Fibroblast of lung (primary cell): ENCODE measurements at regions not wholly inside any gene's neighbourhood (a gene's known extent, or its start where the extent isn't known, plus 50 kb on each side); places are given as distances from the start of the nearest gene placed in this dataset.
"Not testable (repeated sequence)": the region's sequence is repeated elsewhere in the genome, so short reads cannot be mapped to it uniquely, and the experiment has no call there.

Experiments used
- DNase-seq, 2 donors: peaks; one replicate each; pipeline versions ENCODE4 v3.0.0 to v3.0.0-alpha.2; 2010; ENCODE audit warnings: low read depth in 2 of 2
- H2AFZ ChIP-seq: 2 replicates; pipeline ENCODE4 v1.5.1; 2012; ENCODE audit warnings: low read length, control low read depth, inconsistent platforms
- H3K27ac ChIP-seq: 2 replicates; pipeline ENCODE4 v1.5.1; 2011; ENCODE audit warnings: low read length, control low read depth; ENCODE audit not compliant: insufficient read depth
- H3K27me3 ChIP-seq: 2 replicates; pipeline ENCODE4 v1.5.1; 2011; ENCODE audit warnings: mild to moderate bottlenecking, low read length; ENCODE audit not compliant: control insufficient read depth, insufficient read depth
- H3K36me3 ChIP-seq: 2 replicates; pipeline ENCODE4 v1.5.1; 2011; ENCODE audit warnings: low read length; ENCODE audit not compliant: control insufficient read depth, insufficient read depth
- H3K4me1 ChIP-seq: 2 replicates; pipeline ENCODE4 v1.5.1; 2011; ENCODE audit warnings: low read length; ENCODE audit not compliant: control insufficient read depth, insufficient read depth; ENCODE audit errors: extremely low read depth
- H3K4me2 ChIP-seq: 2 replicates; pipeline ENCODE4 v1.5.1; 2011; ENCODE audit warnings: low read length, control low read depth; ENCODE audit not compliant: insufficient read depth; ENCODE audit errors: extremely low read depth
- H3K4me3 ChIP-seq, 4 experiments: fragments of 200-600 bp in 1 of 4; sonication (generic) in 1 of 4; replicated peaks in 1 of 4; 2 replicates each; pipeline ENCODE4 v1.5.1; 2011 to 2016; ENCODE audit warnings: low read length in 4 of 4, low read depth in 3 of 4, mild to moderate bottlenecking in 3 of 4, control low read depth in 2 of 4, inconsistent platforms in 1 of 4, mixed read lengths in 1 of 4; ENCODE audit not compliant: insufficient read depth in 1 of 4; ENCODE audit errors: control extremely low read depth in 1 of 4
- H3K79me2 ChIP-seq: 2 replicates; pipeline ENCODE4 v1.5.1; 2012; ENCODE audit warnings: mild to moderate bottlenecking, low read length, inconsistent platforms; ENCODE audit not compliant: control insufficient read depth, insufficient read depth
- H3K9ac ChIP-seq: 2 replicates; pipeline ENCODE4 v1.5.1; 2011; ENCODE audit warnings: mild to moderate bottlenecking, low read length, control low read depth; ENCODE audit not compliant: insufficient read depth
- H3K9me3 ChIP-seq: 2 replicates; pipeline ENCODE4 v1.5.1; 2012; ENCODE audit warnings: low read depth, low read length; ENCODE audit not compliant: control insufficient read depth, insufficient read depth
- H4K20me1 ChIP-seq: 2 replicates; pipeline ENCODE4 v1.5.1; 2011; ENCODE audit warnings: low read length; ENCODE audit not compliant: control insufficient read depth, insufficient read depth; ENCODE audit errors: extremely low read depth
- CTCF ChIP-seq, 2 donors: IDR thresholded peaks in 1 of 2; conservative IDR thresholded peaks in 1 of 2; 1 replicate in 1 of 2; 2 replicates in 1 of 2; pipeline ENCODE4 v1.5.1; 2011 to 2012; ENCODE audit warnings: low read length in 2 of 2, control low read depth in 1 of 2, inconsistent platforms in 1 of 2, low read depth in 1 of 2, mild to moderate bottlenecking in 1 of 2
- EZH2 ChIP-seq: IDR thresholded peaks from 2 replicates; pipeline ENCODE4 v1.5.1; 2012; ENCODE audit warnings: low read length, control low read depth, mild to moderate bottlenecking; ENCODE audit errors: missing control alignments

DNA sequence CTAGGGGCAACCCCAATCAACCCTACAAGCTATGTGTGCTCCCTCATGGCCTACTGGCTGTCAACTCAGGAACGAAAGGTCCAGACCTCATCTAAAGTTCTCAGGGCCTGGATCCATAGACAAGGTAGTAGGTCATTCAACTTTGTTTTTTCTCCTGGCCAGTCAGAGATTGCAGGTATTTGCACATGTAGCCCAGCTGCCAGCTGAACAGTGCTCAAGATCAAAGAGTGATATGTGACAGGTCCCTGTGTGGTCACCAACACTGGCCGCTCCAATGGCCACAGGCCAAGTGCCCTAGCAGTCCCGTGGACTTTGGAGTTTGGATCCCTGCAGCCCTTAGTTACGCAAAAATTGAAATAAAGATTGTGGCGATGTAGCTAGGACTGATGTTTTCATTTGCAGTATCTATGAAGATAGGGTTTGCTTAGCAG, 60.6 kb upstream of the ATXN1 start:
- no peaks in the 10 kb centered on the region for H4K20me1 ChIP-seq

DNA sequence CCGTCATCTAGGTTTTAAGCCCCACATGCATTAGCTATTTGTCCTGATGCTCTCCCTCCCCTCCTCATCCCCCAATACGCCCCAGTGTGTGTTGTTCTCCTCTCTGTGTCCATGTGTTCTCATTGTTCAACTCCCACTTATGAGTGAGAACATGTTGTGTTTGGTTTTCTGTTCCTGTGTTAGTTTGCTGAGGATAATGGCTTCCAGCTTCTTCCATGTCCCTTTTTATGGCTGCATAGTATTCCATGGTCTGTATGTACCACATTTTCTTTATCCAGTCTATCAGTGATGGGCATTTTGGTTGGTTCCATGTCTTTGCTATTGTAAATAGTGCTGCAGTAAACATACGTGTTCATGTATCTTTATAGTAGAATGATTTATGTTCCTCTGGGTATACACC, 59.0 kb upstream of the ATXN1 start:
- H3K9me3 ChIP-seq, H3K4me2 ChIP-seq, H2AFZ ChIP-seq, H3K9ac ChIP-seq, H4K20me1 ChIP-seq, H3K4me3 ChIP-seq, H3K27ac ChIP-seq, H3K79me2 ChIP-seq, H3K4me1 ChIP-seq, DNase-seq, H3K27me3 ChIP-seq, H3K36me3 ChIP-seq: not testable (repeated sequence)

More for the DNA sequence above, 60.6 kb upstream of the ATXN1 start:
- Histone ChIP-seq H3K4me3 (no peak overlapping the region), H2AFZ (no peak overlapping the region), H3K9me3 (no peaks in the 10 kb centered on the region), H3K4me2 (no peak overlapping the region), H3K27ac (no peak overlapping the region), H3K36me3 (no peaks in the 10 kb centered on the region), H3K27me3 (peaks cover 2% of the 10 kb centered on the region), H3K79me2 (no peaks in the 10 kb centered on the region), H3K4me1 (no peaks in the 10 kb centered on the region), H3K9ac (no peak overlapping the region)
- DNase-seq = no peak
- TF ChIP-seq EZH2 (no peak), CTCF (conservative IDR thresholded peaks at IDR 0.05 in 1 of 2, IDR thresholded peaks at IDR 0.05 in 1 of 2; ENCODE audit: low read depth in 1 of 2, low read length in 2 of 2) (no peak)

- peaks cover 2% of the 10 kb centered on the region for H3K27me3 ChIP-seq
- no peaks in the 10 kb centered on the region for H3K4me1 ChIP-seq
- H3K79me2 ChIP-seq = no peaks in the 10 kb centered on the region
- no peak overlapping the region for H3K27ac ChIP-seq
- no peaks in the 10 kb centered on the region for H3K36me3 ChIP-seq
- peak; percentile 22 to 52 for DNase-seq
- no peak overlapping the region for H3K4me2 ChIP-seq
- no peaks in the 10 kb centered on the region for H3K9me3 ChIP-seq
- no peaks in the 10 kb centered on the region for H4K20me1 ChIP-seq
- no peak overlapping the region for H3K9ac ChIP-seq
- no peak overlapping the region for H2AFZ ChIP-seq
- H3K4me3 ChIP-seq = no peak overlapping the region
- TF ChIP-seq CTCF (conservative IDR thresholded peaks at IDR 0.05 in 1 of 2, IDR thresholded peaks at IDR 0.05 in 1 of 2; ENCODE audit: low read depth in 1 of 2, low read length in 2 of 2) (peak; percentile 21 to 47), EZH2 (no peak)
These were observed 58.5 kb upstream of the ATXN1 start for GRCh38 chr6:16819752-16820151.
